ENCODE measurements at regions not wholly inside any gene's neighbourhood (a gene's known extent, or its start where the extent isn't known, plus 50 kb on each side); places are given as distances from the start of the nearest gene placed in this dataset.

DNA sequence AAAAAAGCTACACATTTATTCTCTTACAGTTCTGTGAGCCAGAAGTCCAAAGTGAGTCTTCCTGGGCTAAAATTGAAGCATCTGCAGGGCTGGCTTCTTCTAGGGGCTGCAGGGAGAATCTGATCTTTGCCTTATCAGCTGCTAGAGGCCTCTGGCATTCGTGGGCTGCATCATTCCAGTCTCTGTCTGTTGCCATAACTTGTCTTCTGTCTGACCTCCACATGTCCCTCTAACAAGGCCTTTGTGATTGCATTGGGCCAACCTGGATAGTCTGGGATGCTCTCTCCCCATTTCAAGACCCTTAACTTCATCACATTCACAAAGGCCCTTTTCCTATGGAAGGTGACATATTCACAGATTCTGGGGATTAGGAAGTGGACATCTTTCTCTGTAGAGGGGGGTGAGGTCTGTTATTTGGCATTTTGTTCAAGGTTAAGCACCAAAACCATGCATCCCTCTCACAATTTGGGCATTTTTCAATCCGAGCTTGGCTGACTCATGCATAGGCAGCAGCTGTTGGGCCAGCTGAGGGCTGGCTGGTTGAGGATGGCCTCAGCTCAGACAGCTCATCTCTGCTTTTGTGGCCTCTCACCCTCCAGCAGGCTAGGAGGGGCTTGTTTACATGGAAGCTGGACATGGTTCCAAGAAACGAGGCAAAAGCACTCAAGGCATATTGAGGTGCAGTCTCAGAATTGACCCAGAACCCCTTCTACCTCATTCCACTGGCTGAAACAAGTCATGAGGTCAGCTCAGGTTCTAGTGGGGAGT, 116.1 kb upstream of the NXT1 start:
- TF ChIP-seq, protein P1, sequence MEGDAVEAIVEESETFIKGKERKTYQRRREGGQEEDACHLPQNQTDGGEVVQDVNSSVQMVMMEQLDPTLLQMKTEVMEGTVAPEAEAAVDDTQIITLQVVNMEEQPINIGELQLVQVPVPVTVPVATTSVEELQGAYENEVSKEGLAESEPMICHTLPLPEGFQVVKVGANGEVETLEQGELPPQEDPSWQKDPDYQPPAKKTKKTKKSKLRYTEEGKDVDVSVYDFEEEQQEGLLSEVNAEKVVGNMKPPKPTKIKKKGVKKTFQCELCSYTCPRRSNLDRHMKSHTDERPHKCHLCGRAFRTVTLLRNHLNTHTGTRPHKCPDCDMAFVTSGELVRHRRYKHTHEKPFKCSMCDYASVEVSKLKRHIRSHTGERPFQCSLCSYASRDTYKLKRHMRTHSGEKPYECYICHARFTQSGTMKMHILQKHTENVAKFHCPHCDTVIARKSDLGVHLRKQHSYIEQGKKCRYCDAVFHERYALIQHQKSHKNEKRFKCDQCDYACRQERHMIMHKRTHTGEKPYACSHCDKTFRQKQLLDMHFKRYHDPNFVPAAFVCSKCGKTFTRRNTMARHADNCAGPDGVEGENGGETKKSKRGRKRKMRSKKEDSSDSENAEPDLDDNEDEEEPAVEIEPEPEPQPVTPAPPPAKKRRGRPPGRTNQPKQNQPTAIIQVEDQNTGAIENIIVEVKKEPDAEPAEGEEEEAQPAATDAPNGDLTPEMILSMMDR (tag by site-specific recombination; IDR thresholded peaks at IDR 0.05), result no peak
- TF ChIP-seq ZSCAN16 (tag by site-specific recombination; IDR thresholded peaks at IDR 0.05) (no peak), ZNF792 (tag by site-specific recombination; IDR thresholded peaks at IDR 0.05) (no peak), ZNF596 (tag by site-specific recombination; IDR thresholded peaks at IDR 0.05) (no peak), ZBTB7A (tag by site-specific recombination; IDR thresholded peaks at IDR 0.05; ENCODE audit: low read depth) (no peak), ZBTB8A (tag by site-specific recombination; IDR thresholded peaks at IDR 0.05) (no peak), ZNF274 (IDR thresholded peaks at IDR 0.05; ENCODE audit: low read length) (no peak), ZNF274 (tag by site-specific recombination; IDR thresholded peaks at IDR 0.05; ENCODE audit: borderline replicate concordance) (no peak), TCF7L2 (IDR thresholded peaks at IDR 0.05; ENCODE audit: borderline replicate concordance, low read depth, low read length) (no peak), ZNF433 (tag by site-specific recombination; IDR thresholded peaks at IDR 0.05; ENCODE audit: low read depth) (no peak)
- TF ChIP-seq, protein P2, sequence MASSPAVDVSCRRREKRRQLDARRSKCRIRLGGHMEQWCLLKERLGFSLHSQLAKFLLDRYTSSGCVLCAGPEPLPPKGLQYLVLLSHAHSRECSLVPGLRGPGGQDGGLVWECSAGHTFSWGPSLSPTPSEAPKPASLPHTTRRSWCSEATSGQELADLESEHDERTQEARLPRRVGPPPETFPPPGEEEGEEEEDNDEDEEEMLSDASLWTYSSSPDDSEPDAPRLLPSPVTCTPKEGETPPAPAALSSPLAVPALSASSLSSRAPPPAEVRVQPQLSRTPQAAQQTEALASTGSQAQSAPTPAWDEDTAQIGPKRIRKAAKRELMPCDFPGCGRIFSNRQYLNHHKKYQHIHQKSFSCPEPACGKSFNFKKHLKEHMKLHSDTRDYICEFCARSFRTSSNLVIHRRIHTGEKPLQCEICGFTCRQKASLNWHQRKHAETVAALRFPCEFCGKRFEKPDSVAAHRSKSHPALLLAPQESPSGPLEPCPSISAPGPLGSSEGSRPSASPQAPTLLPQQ (tag by site-specific recombination; IDR thresholded peaks at IDR 0.05), result no peak
- TF ChIP-seq, protein P3, sequence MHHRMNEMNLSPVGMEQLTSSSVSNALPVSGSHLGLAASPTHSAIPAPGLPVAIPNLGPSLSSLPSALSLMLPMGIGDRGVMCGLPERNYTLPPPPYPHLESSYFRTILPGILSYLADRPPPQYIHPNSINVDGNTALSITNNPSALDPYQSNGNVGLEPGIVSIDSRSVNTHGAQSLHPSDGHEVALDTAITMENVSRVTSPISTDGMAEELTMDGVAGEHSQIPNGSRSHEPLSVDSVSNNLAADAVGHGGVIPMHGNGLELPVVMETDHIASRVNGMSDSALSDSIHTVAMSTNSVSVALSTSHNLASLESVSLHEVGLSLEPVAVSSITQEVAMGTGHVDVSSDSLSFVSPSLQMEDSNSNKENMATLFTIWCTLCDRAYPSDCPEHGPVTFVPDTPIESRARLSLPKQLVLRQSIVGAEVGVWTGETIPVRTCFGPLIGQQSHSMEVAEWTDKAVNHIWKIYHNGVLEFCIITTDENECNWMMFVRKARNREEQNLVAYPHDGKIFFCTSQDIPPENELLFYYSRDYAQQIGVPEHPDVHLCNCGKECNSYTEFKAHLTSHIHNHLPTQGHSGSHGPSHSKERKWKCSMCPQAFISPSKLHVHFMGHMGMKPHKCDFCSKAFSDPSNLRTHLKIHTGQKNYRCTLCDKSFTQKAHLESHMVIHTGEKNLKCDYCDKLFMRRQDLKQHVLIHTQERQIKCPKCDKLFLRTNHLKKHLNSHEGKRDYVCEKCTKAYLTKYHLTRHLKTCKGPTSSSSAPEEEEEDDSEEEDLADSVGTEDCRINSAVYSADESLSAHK (tag by site-specific recombination; IDR thresholded peaks at IDR 0.05), result no peak
- TF ChIP-seq, protein P4, sequence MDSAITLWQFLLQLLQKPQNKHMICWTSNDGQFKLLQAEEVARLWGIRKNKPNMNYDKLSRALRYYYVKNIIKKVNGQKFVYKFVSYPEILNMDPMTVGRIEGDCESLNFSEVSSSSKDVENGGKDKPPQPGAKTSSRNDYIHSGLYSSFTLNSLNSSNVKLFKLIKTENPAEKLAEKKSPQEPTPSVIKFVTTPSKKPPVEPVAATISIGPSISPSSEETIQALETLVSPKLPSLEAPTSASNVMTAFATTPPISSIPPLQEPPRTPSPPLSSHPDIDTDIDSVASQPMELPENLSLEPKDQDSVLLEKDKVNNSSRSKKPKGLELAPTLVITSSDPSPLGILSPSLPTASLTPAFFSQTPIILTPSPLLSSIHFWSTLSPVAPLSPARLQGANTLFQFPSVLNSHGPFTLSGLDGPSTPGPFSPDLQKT (IDR thresholded peaks at IDR 0.05; ENCODE audit: borderline replicate concordance, low read depth, low read length), result no peak
- TF ChIP-seq, protein P5, sequence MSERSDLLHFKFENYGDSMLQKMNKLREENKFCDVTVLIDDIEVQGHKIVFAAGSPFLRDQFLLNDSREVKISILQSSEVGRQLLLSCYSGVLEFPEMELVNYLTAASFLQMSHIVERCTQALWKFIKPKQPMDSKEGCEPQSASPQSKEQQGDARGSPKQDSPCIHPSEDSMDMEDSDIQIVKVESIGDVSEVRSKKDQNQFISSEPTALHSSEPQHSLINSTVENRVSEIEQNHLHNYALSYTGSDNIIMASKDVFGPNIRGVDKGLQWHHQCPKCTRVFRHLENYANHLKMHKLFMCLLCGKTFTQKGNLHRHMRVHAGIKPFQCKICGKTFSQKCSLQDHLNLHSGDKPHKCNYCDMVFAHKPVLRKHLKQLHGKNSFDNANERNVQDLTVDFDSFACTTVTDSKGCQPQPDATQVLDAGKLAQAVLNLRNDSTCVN (tag by site-specific recombination; optimal IDR thresholded peaks at IDR 0.05), result no peak
